IMR-90 (cell line): ENCODE measurements at regions not wholly inside any gene's neighbourhood (a gene's known extent, or its start where the extent isn't known, plus 50 kb on each side); places are given as distances from the start of the nearest gene placed in this dataset.

Source experiments
- ATAC-seq: fragments of 200-7000 bp; cut with Tn5 transposase; 2 replicates; pipeline ENCODE4 v1.9.1; 2020; ENCODE audit warnings: low read depth, mild to moderate bottlenecking, moderate library complexity
- BruUV-seq: library from RNA; stranded (reverse); fragments of 400-500 nt; replicated peaks from 2 replicates; lab custom pipeline; 2021; lab: Mats Ljungman, UMichigan
- CTCF ChIA-PET: fragments of 300-600 bp; formaldehyde crosslinking; extraction: SDS; loops from one replicate; lab custom pipeline; 2021; ENCODE audit warnings: antibody characterized with exemption; lab: Yijun Ruan, JAX
- POLR2A ChIA-PET: fragments of 300-600 bp; sonication (Branson Sonifier 250); formaldehyde crosslinking; loops from one replicate; lab custom pipeline; 2022; ENCODE audit warnings: antibody characterized with exemption; ENCODE audit not compliant: unreplicated experiment; lab: Charles Lee
- DNase-seq: peaks from one replicate; pipeline ENCODE4 v3.0.0; 2013
- H2AFZ ChIP-seq: replicated peaks from 2 replicates; pipeline ENCODE3; 2013; ENCODE audit warnings: low read length, mild to moderate bottlenecking; ENCODE audit not compliant: poor library complexity
- H2AK5ac ChIP-seq: 2 replicates; pipeline ENCODE4 v1.6.1; 2013; ENCODE audit warnings: low read depth, low read length, inconsistent platforms
- H2AK9ac ChIP-seq: replicated peaks from 2 replicates; pipeline ENCODE3; 2013; ENCODE audit warnings: mild to moderate bottlenecking, low read depth, low read length, moderate library complexity; ENCODE audit not compliant: poor library complexity
- H2BK120ac ChIP-seq: 2 replicates; pipeline ENCODE4 v1.6.1; 2013; ENCODE audit warnings: low read depth, low read length, inconsistent platforms
- H2BK15ac ChIP-seq: 3 replicates; pipeline ENCODE4 v1.6.1; 2013; ENCODE audit warnings: low read depth, low read length, inconsistent platforms
- H2BK20ac ChIP-seq: 2 replicates; pipeline ENCODE4 v1.6.1; 2013; ENCODE audit warnings: low read depth, mild to moderate bottlenecking, inconsistent platforms, low read length, moderate library complexity
- H2BK5ac ChIP-seq: 2 replicates; pipeline ENCODE4 v1.6.1; 2013; ENCODE audit warnings: mild to moderate bottlenecking, low read depth, low read length, inconsistent platforms; ENCODE audit not compliant: poor library complexity, severe bottlenecking
- H3K14ac ChIP-seq: replicated peaks from 2 replicates; pipeline ENCODE4 v1.6.1; 2013; ENCODE audit warnings: low read depth, low read length, inconsistent platforms
- H3K18ac ChIP-seq: 2 replicates; pipeline ENCODE4 v1.6.1; 2013; ENCODE audit warnings: low read depth, low read length, control low read depth
- H3K23ac ChIP-seq: 2 replicates; pipeline ENCODE4 v1.6.1; 2013; ENCODE audit warnings: low read depth, low read length, inconsistent platforms
- H3K27ac ChIP-seq: 2 replicates; pipeline ENCODE4 v1.5.1; 2013; ENCODE audit warnings: mild to moderate bottlenecking, control low read depth, low read length; ENCODE audit not compliant: insufficient read depth
- H3K27me3 ChIP-seq: 2 replicates; pipeline ENCODE4 v1.6.1; 2013; ENCODE audit warnings: low read length; ENCODE audit not compliant: control insufficient read depth, insufficient read depth
- H3K36me3 ChIP-seq: 2 replicates; pipeline ENCODE4 v1.6.1; 2013; ENCODE audit warnings: low read length, mixed read lengths; ENCODE audit not compliant: control insufficient read depth, insufficient read depth
- H3K4ac ChIP-seq: 2 replicates; pipeline ENCODE4 v1.6.1; 2013; ENCODE audit warnings: low read depth, low read length, inconsistent platforms
- H3K4me1 ChIP-seq: 2 replicates; pipeline ENCODE4 v1.6.1; 2013; ENCODE audit warnings: low read length, mixed read lengths; ENCODE audit not compliant: control insufficient read depth, insufficient read depth
- H3K4me2 ChIP-seq: 2 replicates; pipeline ENCODE4 v1.6.1; 2013; ENCODE audit warnings: low read depth, mild to moderate bottlenecking, control low read depth, low read length, moderate library complexity
- H3K4me3 ChIP-seq: 2 replicates; pipeline ENCODE4 v1.5.1; 2013; ENCODE audit warnings: low read depth, mild to moderate bottlenecking, control low read depth, low read length, moderate library complexity; ENCODE audit not compliant: insufficient read depth
- H3K56ac ChIP-seq: 2 replicates; pipeline ENCODE4 v1.6.1; 2013; ENCODE audit warnings: low read length, inconsistent platforms; ENCODE audit not compliant: insufficient read depth; ENCODE audit errors: extremely low read depth
- H3K79me1 ChIP-seq, 2 experiments: 2 replicates each; pipeline ENCODE4 v1.6.1; 2013; ENCODE audit warnings: low read length in 2 of 2, inconsistent platforms in 1 of 2, low read depth in 1 of 2
- H3K9ac ChIP-seq: 2 replicates; pipeline ENCODE4 v1.6.1; 2013; ENCODE audit warnings: low read depth, low read length, control low read depth
- H3K9me1 ChIP-seq: 2 replicates; pipeline ENCODE4 v1.6.1; 2013; ENCODE audit warnings: low read length, inconsistent platforms; ENCODE audit not compliant: insufficient read depth
- H3K9me3 ChIP-seq: 2 replicates; pipeline ENCODE4 v1.6.1; 2013; ENCODE audit warnings: low read length; ENCODE audit not compliant: control insufficient read depth, insufficient read depth
- H4K20me1 ChIP-seq: 2 replicates; pipeline ENCODE4 v1.6.1; 2013; ENCODE audit warnings: low read length, inconsistent platforms; ENCODE audit not compliant: insufficient read depth
- H4K5ac ChIP-seq: 2 replicates; pipeline ENCODE4 v1.6.1; 2013; ENCODE audit warnings: mild to moderate bottlenecking, low read depth, low read length, control low read depth
- H4K8ac ChIP-seq, 2 experiments: 2 replicates each; pipeline ENCODE4 v1.6.1; 2013; ENCODE audit warnings: low read depth in 2 of 2, low read length in 2 of 2, control low read depth in 1 of 2, inconsistent platforms in 1 of 2
- H4K91ac ChIP-seq: 2 replicates; pipeline ENCODE4 v1.6.1; 2013; ENCODE audit warnings: low read depth, low read length, inconsistent platforms; ENCODE audit not compliant: insufficient read depth
- BHLHE40 ChIP-seq: fragments of 150-350 bp; IDR thresholded peaks from 2 replicates; pipeline ENCODE4 v1.6.1; 2016; ENCODE audit warnings: mild to moderate bottlenecking, low read depth, low read length
- CEBPB ChIP-seq: IDR thresholded peaks from 2 replicates; pipeline ENCODE4 v1.6.1; 2012; ENCODE audit warnings: low read depth, low read length, improper control_type of control experiment
- CTCF ChIP-seq: conservative IDR thresholded peaks from 2 replicates; pipeline ENCODE4 v1.5.1; 2012; ENCODE audit warnings: mild to moderate bottlenecking, low read depth, low read length, improper control_type of control experiment
- FOS ChIP-seq: fragments of 150-350 bp; IDR thresholded peaks from 2 replicates; pipeline ENCODE4 v1.6.1; 2016; ENCODE audit warnings: low read depth, low read length
- MAFK ChIP-seq: IDR thresholded peaks from 2 replicates; pipeline ENCODE4 v1.6.1; 2012; ENCODE audit warnings: low read depth, low read length, improper control_type of control experiment
- MAZ ChIP-seq: IDR thresholded peaks from 2 replicates; pipeline ENCODE4 v1.6.1; 2012; ENCODE audit warnings: low read depth, mild to moderate bottlenecking, low read length, improper control_type of control experiment, moderate library complexity, borderline replicate concordance
- MXI1 ChIP-seq: IDR thresholded peaks from 2 replicates; pipeline ENCODE4 v1.6.1; 2012; ENCODE audit warnings: low read depth, mild to moderate bottlenecking, low read length, moderate library complexity, borderline replicate concordance
- NFE2L2 ChIP-seq: fragments of 150-350 bp; IDR thresholded peaks from 2 replicates; pipeline ENCODE4 v1.6.1; 2016; ENCODE audit warnings: low read depth, mild to moderate bottlenecking, low read length
- POLR2A ChIP-seq: IDR thresholded peaks from 2 replicates; pipeline ENCODE4 v1.6.1; 2012; ENCODE audit warnings: mild to moderate bottlenecking, low read depth, low read length
- RAD21 ChIP-seq: IDR thresholded peaks from 2 replicates; pipeline ENCODE4 v1.6.1; 2012; ENCODE audit warnings: low read length, improper control_type of control experiment
- RCOR1 ChIP-seq: IDR thresholded peaks from 2 replicates; pipeline ENCODE4 v1.6.1; 2012; ENCODE audit warnings: mild to moderate bottlenecking, low read length, improper control_type of control experiment; ENCODE audit not compliant: insufficient replicate concordance
- RFX5 ChIP-seq: IDR thresholded peaks from 2 replicates; pipeline ENCODE4 v1.8.0; 2012; ENCODE audit warnings: low read depth, mild to moderate bottlenecking, low read length, moderate library complexity
- SMC3 ChIP-seq: fragments of 150-350 bp; IDR thresholded peaks from 2 replicates; pipeline ENCODE4 v1.6.1; 2016; ENCODE audit warnings: low read depth, mild to moderate bottlenecking, antibody characterized with exemption, low read length, moderate library complexity
- USF2 ChIP-seq: fragments of 150-350 bp; IDR thresholded peaks from 2 replicates; pipeline ENCODE4 v1.6.1; 2017; ENCODE audit warnings: mild to moderate bottlenecking, antibody characterized with exemption, low read length, low read depth
- WGBS, 2 experiments: methylation state at CpG; one replicate each; pipeline versions ENCODE4 v1.1.5 to v1.1.7; 2013; ENCODE audit warnings: missing lambda C conversion rate in 2 of 2; ENCODE audit not compliant: insufficient read length in 1 of 2; ENCODE audit errors: extremely low coverage in 2 of 2; 5-methylcytosine and 5-hydroxymethylcytosine counted together
- dilution Hi-C: fragments of 300-500 bp; cut with HindIII; formaldehyde crosslinking; loops from one replicate; pipeline ENCODE4 v1.14.3; 2018; ENCODE audit warnings: low sequenced_read_pairs; ENCODE audit not compliant: unreplicated experiment
- in situ Hi-C: fragments of 300-500 bp; cut with MboI; formaldehyde crosslinking; loops from 3 replicates; pipeline ENCODE4 v1.14.3; 2019; ENCODE audit warnings: low sequenced_read_pairs, inconsistent platforms, mixed read lengths
- intact Hi-C: fragments of 100-400 bp; cut with micrococcal nuclease; formaldehyde crosslinking; loops from 2 replicates; pipeline ENCODE4 v1.10.0; 2022

GRCh38 chr22:27132400-27132799 lies 475.0 kb downstream of the MIAT start:
- ATAC-seq (no peak), DNase-seq (no peak)
- Histone ChIP-seq H4K8ac (no peak overlapping the region), H3K27me3 (peaks cover 10% of the 10 kb centered on the region), H4K91ac (no peak overlapping the region), H2BK120ac (no peak overlapping the region), H3K4me1 (peaks cover 13% of the 10 kb centered on the region), H3K4me2 (no peak overlapping the region), H3K18ac (no peak overlapping the region), H3K27ac (no peak overlapping the region), H3K36me3 (no peaks in the 10 kb centered on the region), H2AFZ (no peak overlapping the region), H3K14ac (no peak overlapping the region), H3K4me3 (no peak overlapping the region), H2BK20ac (no peak overlapping the region), H4K5ac (no peak overlapping the region), H3K9ac (no peak overlapping the region), H2BK5ac (no peak overlapping the region), H3K4ac (no peak overlapping the region), H3K23ac (no peak overlapping the region), H3K9me3 (peaks cover 7% of the 10 kb centered on the region), H2BK15ac (no peak overlapping the region), H3K56ac (no peak overlapping the region), H3K79me1 (no peaks in the 10 kb centered on the region), H3K9me1 (peaks cover 15% of the 10 kb centered on the region), H4K20me1 (no peaks in the 10 kb centered on the region), H2AK9ac (no peak overlapping the region), H2AK5ac (0 out of 2 replicates have a peak overlapping the region, but pooled peaks have one; percentile 3)
- intact Hi-C loops = no loop called here
- BruUV-seq = no TSS peak
- ChIA-PET CTCF (no interaction called here), POLR2A (no interaction called here)
- WGBS, 2 experiments = no CpG with 5 or more reads among the region's 3 CpGs
- TF ChIP-seq MAZ = no peak
- no peak for TF ChIP-seq MXI1
- no peak for TF ChIP-seq CTCF
- TF ChIP-seq SMC3 = no peak
- TF ChIP-seq POLR2A = no peak
- no peak for TF ChIP-seq USF2
- TF ChIP-seq RCOR1 = no peak
- no peak for TF ChIP-seq FOS
- TF ChIP-seq BHLHE40 = no peak
- no peak for TF ChIP-seq CEBPB
- no peak for TF ChIP-seq NFE2L2
- TF ChIP-seq MAFK = no peak
- TF ChIP-seq RFX5 = no peak
- no peak for TF ChIP-seq RAD21
- in situ Hi-C loops = no loop called here
- dilution Hi-C loops = no loop called here
